ENCODE measurements at regions not wholly inside any gene's neighbourhood (a gene's known extent, or its start where the extent isn't known, plus 50 kb on each side); places are given as distances from the start of the nearest gene placed in this dataset.
"Not testable (repeated sequence)": the region's sequence is repeated elsewhere in the genome, so short reads cannot be mapped to it uniquely, and the experiment has no call there.

DNA sequence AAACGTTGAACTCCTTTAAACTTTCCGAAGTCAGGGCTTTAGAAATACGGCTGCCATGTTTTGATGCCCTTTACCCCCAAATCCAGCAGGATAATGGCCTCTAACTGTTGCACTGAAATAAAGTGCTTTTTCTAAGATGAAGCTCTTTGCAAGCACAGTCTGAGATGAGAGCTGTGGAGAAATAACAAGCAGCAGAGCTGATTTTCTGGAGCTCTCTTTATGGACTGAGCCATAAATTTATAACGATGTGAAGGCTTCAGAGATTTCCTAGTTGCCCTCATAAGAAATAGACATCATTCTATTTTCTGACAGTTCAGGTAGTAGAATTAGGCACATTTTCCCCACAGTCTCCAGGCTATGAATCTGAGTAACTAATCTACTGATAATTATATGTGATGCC, 567.3 kb downstream of the PDHA2 start:
- no peak for DNase-seq (ENCODE audit: low read depth, low spot score)

DNA sequence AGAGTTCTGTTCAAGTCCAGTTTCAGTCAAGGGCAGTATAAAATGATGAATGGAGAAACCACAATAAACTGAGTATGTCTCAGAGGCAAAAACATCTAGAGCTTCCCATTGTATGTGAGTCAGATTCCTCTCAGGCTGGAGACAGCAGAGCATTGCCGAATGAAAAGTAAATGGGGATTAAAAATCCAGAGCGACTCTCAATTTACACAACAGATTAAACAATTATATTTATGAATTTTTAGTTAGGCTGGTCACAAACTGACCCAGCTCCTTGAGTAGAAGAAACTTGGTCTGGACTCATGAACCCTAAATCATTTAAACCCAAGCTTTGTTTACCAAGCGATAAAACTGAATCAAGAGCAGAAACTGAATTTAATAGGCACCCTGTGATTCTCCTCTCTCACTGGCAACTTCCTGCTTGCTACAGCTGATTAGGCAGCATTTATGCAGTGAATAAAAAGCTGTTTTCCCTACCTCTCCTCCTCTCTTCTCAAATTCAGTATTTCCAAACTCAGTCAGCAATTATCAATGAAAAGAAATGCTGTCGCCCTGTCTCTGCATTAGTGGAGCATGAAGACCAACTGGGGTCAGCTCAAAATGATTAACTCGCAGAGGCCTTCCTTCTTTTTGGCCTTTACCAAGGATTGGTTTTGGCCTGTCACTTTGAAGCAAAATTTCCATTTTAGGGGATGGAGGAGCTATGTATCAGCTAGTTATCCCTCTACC, 568.0 kb downstream of the PDHA2 start:
- peak; percentile 37 for DNase-seq (ENCODE audit: low read depth, low spot score)

DNA sequence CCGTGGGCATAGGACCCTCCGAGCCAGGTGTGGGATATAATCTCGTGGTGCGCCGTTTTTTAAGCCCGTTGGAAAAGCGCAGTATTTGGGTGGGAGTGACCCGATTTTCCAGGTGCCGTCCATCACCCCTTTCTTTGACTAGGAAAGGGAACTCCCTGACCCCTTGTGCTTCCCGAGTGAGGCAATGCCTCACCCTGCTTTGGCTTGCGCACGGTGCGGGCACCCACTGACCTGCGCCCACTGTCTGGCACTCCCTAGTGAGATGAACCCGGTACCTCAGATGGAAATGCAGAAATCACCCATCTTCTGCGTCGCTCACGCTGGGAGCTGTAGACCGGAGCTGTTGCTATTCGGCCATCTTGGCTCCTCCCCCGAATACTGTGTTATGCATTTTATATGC, 575.0 kb downstream of the PDHA2 start:
- DNase-seq (ENCODE audit: low read depth, low spot score): not testable (repeated sequence)

DNA sequence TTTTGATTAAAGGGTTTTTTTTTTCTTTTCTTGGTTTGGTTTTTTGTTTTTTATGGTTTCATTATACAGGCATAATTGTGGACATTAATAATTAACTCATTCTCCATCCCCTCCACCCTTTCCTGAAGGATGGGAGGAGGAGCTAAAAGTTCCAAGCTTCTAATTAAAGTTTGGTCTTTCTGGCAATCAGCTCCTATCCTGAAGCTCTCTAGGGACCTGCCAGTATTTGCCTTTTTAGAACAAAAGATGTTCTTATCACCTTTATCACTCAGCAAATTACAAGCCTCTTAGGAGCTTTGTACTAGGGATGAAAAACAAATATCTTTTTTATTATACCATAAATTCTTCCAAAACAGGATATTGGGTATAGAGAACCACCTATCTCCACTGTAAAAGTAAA, 589.8 kb downstream of the PDHA2 start:
- DNase-seq (ENCODE audit: low read depth, low spot score): no peak

DNA sequence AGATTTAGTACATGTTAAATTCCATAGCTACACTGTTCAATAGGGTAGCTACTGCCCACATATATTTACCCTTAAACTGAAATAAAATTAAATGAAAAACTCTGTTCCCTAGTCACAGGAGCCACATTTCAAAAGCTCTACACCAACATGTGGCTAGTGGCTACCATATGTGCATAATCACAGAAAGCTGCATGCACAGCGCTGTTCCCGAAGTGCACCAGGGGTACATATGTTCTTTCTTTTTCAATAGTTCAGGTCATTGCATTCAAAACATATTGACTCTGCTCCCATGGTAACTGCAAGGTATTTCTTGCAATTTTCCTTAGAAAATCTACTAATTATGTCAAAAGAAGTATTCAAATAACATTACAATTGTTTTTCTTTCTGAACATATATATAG, 591.2 kb downstream of the PDHA2 start:
- no peak for DNase-seq (ENCODE audit: low read depth, low spot score)

DNA sequence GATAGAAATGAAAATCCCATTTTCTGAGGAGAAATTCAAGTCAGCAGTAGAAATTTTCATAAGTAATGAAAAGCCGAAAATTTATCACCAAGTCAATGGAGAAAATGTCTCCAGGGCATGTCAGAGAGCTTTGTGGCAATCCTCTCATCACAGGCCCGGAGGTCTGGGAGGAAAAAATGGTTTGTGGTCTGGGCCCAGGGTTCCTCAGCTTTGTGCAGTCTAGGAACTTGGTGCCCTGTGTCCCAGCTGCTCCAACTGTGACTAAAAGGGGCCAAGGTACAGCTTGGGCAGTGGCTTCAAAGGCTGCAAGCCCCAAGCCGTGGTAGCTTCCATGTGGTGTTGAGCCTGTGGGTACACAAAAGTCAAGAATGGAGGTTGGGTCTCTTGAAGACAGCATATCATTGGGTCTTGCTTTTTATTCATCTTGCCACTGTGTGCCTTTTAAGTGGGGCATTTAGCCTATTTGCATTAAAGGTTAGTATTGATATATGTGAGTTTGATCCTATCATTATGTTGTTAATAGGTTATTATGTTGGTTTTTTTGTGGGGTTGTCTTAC, 608.5 kb downstream of the PDHA2 start:
- DNase-seq (ENCODE audit: low read depth, low spot score): no peak

DNA sequence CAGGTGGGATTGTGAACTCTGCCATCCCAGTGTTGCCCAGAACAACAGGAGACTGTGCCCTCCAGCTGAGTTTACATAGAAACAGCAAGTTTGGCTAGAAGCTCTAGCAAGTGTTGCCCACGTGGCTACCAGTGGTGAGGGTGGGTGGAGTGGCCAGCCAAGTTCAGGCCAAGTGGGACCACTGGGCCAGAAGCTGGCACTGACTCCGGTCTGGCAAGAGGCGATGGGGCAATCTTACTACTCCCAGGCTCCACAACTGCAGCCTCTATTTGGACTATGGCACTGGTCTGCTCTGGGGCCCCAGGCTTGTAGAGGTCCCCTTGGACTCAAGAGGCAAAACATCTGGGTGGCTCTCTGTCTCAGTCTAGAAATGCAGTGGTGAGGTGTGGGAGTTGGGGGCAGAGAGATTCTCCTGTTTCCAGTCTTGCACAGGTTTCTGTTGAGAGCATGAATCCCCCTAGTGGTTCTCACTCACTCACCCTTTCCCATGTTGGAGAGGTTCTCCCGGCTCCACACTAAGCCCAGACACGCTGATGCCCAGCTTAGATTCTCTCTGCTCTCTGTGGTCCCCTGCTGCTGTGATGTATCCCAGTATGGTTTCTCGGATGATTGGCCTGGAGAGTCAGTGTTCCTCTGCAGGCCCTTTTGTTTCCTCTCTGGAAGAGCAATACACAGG, 615.3 kb downstream of the PDHA2 start:
- no peak for DNase-seq (ENCODE audit: low read depth, low spot score)

DNA sequence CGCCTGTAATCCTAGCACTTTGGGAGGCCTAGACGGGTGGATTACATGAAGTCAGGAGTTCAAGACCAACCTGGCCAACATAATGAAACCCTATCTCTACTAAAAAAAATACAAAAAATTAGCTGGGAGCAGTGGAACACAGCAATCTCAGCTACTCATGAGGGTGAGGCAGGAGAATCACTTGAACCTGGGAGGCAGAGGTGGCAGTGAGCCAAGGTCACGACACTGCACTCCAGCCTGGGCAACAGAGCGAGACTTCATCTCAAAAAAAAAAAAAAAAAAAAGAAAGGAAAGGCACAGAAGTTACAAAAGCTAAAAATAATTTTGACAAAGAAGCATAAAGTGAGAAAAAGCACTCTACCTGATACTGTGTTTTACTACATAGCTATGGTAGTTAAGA, 618.1 kb downstream of the PDHA2 start:
- not testable (repeated sequence) for DNase-seq (ENCODE audit: low read depth, low spot score)

DNA sequence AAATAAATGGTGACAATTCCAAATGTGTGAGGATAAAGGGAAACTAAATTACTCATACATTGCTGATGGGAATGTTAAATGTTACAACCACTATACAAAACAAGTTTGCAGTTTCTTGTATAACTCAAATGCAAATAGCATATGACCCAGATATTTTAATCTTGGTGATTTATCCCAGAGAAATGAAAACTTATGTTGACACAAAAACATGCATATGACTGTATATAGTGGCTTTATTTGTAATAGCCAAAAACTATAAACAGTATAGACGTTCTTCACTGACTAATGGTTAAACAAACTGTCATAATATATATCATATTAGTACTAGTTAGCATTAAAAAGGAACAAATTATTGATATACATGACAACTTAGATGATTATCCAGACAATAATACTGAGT, 619.2 kb downstream of the PDHA2 start:
- DNase-seq (ENCODE audit: low read depth, low spot score): no peak

DNA sequence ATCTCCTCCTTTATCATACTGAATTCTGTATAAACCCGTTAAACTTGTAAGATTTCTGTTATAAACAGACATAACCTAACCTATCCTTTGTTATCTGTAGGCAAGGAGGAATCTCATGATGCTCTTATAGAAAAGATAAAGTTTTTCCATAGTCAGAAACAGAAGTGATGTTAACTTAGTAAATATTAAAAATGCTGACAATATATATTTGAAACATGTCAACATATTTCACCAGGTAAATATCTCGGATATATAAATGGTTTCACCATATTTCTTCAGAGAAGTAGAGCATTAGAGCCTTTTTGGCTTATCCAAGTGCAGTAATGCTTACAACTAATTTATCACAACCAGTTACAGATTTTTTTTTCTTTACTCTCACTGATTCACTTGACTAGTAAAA, 625.9 kb downstream of the PDHA2 start:
- DNase-seq (ENCODE audit: low read depth, low spot score): no peak

DNA sequence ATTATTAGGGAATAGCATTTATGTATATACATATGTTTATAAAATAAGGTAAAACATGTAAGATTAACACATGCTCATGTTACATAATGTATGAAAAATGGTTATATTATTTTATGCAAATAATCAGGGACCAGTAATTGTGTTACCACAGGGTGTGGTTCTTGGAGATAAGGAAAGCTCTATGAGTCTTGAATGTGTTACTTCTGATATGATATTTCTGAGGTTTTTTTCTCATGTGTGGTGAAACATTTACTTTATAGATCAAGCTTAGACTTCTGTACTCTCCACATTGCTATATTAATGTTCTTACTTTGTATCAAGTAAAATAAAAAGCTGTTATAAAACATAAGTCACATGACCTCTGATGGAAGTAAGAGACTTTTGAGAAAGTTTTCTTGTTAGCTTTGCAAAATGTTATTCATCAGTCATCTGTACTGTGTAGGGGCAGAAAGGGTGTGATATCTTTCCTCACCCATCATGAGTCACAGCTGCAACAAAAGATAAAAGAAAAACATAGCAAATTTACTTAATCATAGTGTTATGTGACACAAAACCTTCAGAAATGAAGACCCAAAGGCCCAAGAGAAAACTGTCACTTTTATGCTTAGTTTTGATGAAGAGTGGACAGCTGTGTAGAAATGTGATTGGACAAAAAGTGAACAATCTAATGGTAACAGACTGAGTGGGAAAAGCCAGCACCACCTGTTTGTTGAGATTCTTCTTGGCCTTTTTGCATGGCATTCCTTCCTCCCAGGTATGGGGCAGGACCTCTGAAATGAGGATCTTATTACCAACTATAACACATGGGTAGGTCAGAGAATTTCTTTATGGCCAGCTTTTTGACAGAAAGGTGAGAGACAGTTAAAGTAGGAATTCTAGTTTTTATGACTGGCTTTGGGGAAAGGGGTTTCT, 632.3 kb downstream of the PDHA2 start:
- DNase-seq (ENCODE audit: low read depth, low spot score): no peak

DNA sequence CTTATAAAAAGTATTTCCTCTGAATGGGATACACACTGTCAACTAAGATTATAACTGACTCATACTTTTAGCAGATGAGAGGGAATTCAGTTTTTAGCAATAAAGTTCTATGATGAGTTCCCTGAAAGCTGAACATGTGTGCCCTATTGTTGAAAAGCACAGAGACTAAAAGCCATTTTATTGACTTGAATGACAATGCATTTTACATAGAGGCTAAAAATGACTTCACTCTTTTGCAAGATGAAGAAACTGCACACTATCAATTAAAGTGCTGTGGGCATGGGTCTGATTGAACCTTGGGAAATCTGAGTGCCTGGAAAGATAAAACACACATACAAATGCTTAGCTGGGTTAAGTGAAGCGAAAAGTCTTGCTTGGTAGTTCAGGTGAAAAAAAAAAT, 633.4 kb downstream of the PDHA2 start:
- no peak for DNase-seq (ENCODE audit: low read depth, low spot score)

DNA sequence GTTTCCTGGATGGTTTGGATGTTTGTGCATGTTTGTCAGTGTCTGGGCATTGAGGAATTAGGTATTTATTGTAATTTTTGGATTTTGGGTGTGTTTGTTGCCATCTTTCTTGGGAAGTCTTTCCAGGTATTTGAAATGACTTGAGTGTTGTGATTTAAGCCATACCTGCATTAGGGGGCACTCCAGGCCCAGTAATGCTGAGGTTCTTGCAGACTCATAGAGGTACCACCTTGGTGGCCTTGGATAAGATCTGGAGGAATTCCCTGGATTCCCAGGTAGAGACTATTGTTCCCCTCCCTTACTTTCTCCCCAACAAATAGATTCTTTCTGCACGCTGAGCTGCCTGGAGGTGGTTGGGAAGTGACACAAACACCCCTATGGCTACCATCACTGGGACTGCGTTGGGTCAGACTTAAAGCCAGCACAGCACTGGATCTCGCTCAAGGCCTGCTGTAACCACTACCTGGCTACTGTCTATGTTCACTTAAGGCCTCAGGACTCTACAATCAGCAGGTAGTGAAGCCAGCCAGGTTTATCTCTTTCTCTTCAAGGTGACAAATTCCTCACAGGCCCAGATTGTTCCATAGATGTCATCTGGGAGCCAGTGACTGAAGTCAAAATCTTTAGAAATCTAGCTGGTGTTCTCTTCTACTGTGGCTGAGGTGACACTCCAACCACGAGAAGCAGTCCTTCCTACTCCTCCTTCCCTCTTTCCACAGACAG, 643.6 kb downstream of the PDHA2 start:
- DNase-seq (ENCODE audit: low read depth, low spot score): no peak

DNA sequence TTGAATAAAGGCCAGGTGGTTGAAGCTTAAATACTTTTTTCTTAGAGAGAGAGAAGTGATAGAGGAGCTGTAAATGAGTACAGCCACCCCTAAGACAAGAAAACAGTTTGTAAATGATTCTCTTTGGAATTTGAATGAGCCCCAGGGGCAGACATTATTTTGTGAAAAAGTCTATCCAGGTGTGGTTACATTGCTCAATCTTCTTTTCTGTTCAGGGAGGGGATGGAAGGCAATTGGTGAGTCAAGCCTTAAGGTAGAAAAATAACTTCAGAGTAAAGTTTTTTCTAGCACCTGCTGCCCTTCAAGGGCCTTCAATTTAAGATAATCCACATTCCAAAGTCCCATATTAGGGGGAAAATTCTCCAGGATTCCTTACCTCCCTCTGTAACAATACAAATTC, 646.7 kb downstream of the PDHA2 start:
- DNase-seq (ENCODE audit: low read depth, low spot score): no peak

DNA sequence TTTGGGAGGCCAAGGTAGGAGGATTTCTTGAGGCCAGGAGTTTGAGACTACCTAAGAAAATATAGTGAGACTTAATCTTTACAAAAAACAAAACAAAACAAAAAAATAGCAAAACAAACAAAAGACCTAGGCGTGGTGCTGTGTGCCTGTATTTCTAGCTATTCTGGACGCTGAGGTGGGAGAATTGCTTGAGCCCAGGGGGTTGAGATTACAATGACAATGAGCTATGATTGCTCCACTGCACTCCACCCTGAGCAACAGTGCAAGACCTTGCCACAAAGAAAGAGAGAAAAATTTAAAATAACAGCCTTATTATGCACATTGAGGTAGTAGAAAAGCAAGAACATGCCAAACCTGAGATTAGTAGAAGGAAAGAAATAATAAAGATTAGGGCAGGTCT, 657.7 kb downstream of the PDHA2 start:
- no peak for DNase-seq (ENCODE audit: low read depth, low spot score)

DNA sequence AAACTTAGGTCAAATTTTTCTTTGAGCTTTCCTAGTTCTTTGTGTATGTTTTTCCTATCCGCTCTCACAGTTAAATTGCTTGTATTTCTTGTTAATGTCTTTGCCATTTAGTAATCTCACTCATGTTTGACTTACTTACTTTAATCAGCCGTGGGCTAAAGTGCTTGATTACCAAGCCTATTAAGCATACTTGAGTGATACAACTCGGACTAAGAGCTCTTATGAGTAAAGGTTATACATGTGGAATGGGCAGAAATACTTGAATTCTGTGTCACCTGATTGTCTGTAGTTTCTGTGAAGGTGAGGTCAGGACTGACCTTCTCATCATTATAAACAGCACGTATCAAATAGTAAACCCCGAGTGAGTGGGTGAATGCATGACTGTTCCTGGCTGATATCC, 664.5 kb downstream of the PDHA2 start:
- DNase-seq (ENCODE audit: low read depth, low spot score): peak; percentile 5

DNA sequence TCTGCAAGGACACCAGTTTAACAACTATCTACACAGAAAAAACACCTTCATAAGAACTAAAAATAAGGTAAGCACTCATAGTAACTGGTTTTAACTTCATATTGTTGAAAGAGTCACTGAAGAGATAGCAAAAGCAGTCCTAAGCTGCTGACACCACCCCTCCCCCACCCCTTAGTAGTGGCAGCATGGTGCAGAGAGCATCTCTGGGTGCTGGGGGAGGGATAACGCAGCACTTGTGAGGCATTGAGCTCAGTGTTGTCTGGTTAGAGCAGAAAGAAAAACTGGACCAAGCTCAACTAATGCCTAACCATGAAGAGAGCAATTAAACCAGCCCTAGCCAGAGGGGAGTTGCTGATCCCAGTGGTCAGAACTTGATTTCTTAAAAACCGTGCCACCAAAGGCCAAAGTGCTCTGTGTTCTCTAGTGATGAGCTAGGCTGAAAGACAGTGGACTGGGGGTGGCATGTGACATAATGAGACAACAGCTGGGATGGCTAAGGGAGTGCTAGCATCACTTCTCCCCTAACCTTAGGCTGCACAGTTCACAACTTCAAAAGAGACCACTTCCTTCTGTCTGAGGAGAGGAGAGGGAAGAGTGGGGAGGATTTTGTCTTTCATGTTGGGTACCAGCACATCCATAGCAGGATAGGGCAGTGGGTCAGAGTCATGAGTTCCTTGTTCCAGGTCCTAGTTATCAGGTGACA, 669.3 kb downstream of the PDHA2 start:
- DNase-seq (ENCODE audit: low read depth, low spot score): no peak

DNA sequence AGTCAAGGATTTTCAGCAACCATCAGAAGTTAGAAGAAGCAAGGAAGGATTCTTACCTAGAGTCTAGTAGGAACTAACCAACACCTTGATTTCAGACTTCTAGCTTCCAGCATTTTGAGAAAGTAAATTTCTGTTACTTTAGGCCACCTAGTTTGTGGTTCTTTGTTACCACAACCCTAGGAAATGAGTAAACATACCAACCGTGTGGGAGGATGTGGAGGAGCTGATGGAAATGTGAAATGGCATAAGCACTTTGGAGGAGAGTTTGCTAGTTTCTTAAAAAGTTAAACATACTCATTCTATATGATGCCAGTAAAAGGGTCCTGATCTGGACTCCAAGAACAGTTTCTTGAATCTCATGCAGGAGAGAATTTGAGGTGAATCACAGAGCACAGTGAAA, 679.4 kb downstream of the PDHA2 start:
- peak; percentile 45 for DNase-seq (ENCODE audit: low read depth, low spot score)

DNA sequence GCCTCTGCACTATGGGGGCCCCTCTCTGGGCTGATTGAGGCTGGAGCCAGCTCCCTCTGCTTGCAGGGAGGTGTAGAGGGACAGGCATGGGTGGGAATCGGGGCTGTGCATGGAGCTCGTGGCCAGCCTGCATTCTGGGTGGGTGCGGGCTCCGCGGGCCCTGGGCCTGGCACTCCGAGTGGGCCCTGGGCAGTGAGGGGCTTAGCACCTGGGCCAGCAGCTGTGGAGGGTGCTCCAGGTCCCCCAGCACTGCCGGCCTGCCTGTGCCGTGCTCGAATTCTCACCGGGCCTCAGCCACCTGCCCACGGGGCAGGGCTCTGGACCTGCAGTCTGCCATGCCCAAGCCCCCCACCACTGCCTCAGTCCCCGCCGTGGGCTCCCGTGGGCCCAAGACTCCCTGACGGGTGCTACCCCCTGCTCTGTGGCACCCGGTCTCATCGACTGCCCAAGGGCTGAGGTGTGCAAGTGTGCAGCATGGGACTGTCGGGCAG, 681.2 kb downstream of the PDHA2 start:
- no peak for DNase-seq (ENCODE audit: low read depth, low spot score)

DNA sequence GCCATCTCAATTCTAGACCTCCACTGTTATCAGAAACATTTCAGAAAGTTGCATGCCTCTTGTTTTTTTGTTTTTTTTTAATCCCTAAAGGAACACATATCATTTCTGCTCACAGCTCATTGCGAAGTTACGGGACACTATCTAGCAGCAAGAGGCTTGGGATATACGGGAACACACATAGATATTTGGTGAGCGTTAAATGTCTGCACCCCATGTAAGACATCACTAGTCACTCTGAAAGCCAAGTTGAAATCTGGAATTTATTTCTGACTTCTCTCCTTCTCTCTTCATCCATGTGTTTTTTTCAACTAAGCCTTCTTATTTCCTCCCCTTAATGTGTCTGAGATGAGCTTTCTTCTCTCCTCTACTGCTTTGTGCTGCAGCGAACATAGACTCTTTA, 683.7 kb downstream of the PDHA2 start:
- DNase-seq (ENCODE audit: low read depth, low spot score): no peak

Data from astrocyte of the hippocampus (primary cell).